Right lung (tissue), 2 donors: ENCODE measurements at regions not wholly inside any gene's neighbourhood (a gene's known extent, or its start where the extent isn't known, plus 50 kb on each side); places are given as distances from the start of the nearest gene placed in this dataset.

Source experiments
- DNase-seq, 2 donors: peaks; one replicate each; pipeline ENCODE4 v3.0.0-alpha.2; 2013

- no peak for DNase-seq
Observed at GRCh38 chr18:60663060-60663989, 290.8 kb upstream of the MC4R start.

- no peak for DNase-seq
Observed at GRCh38 chr18:60664736-60665135, 292.2 kb upstream of the MC4R start.

DNA sequence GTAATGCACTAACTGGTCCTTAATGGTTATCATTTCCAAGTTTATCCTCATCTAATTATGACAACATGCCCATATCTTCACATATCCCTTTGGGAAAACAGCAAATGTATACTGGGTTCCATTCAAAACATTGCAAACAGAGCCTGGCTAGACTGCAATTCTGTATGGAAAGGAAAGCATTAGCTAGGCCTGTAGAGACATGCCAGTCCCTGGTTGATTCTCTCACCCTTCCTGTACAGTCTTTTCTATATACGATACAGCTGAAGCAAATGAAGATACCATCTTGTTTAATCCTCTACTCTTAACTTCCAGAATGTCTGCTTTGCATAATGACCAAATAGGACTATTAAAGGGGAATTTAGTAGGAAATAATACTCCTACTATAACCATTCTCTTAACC lies 294.4 kb upstream of the MC4R start:
- DNase-seq: no peak

DNA sequence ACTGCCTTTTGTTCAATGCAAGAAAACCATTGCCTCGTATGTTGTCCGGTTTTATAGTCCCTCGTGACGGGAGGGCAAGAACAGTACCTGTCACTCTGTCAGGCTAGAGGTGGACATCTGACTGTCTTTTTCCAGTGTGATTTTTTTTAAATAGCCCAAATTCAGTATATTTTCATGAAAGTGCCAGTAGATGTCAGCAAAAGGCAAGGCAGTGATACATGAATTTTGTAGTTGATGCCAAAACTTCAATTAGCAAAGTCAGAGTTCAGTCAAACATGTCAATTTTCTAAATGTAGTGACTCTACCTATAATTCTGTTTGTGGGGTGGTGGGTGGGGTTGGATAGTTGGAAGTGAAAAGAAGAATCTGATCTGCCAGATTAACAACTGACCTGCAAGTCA lies 296.0 kb upstream of the MC4R start:
- DNase-seq: no peak

GRCh38 chr18:60669938-60670337 lies 297.4 kb upstream of the MC4R start:
- no peak for DNase-seq

- no peak for DNase-seq
Observed at GRCh38 chr18:60671021-60671420, 298.4 kb upstream of the MC4R start.

- DNase-seq: no peak
Observed at GRCh38 chr18:60675126-60675525, 302.6 kb upstream of the MC4R start.

- no peak for DNase-seq
Observed at GRCh38 chr18:60675801-60676200, 303.2 kb upstream of the MC4R start.

GRCh38 chr18:60676815-60677214 lies 304.2 kb upstream of the MC4R start:
- DNase-seq: no peak

- DNase-seq: peak in 1 of 2 donors; percentile 2
Observed at GRCh38 chr18:60684843-60685513, 312.4 kb upstream of the MC4R start.

GRCh38 chr18:60686142-60686541 lies 313.6 kb upstream of the MC4R start:
- no peak for DNase-seq

GRCh38 chr18:60691061-60691460 lies 318.5 kb upstream of the MC4R start:
- DNase-seq: no peak

DNA sequence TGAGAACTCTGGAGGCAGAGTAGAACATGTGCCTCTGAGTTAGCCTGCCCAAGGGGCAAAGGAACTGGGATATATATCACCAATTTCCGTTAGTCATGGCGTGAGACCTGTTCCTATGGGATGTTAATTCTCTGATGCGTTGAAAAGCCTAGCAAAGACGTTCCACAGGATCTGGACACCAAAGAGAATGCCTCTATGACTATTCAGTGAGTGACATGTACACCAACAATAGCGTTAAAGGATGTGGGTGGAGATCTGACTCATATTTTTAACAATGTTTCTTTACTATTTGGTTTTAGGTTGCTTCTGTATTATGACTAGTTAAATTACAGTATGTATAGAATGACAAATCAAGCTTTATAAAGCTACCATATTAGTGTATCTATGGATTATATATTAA lies 320.9 kb upstream of the MC4R start:
- no peak for DNase-seq

DNA sequence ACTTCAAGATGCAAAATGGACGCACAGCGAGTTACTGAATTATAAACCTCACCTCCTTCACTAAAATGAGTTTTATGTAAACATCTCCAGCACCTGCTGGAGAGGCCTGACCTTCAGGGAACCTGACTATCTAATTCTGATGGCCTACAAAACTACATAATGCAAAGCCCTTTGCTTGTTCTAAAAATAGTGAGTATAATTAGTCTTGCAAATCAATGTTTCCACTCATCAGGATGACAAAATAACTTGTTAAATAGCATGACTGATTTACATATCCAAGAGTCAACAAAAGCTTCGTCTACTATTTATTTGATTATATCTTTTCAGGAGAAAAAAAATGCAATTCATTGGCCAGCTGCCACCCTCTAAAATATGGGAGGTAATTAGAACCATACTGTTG lies 326.3 kb upstream of the MC4R start:
- DNase-seq: no peak

- DNase-seq: no peak
Observed at GRCh38 chr18:60722742-60723141, 350.2 kb upstream of the MC4R start.

DNA sequence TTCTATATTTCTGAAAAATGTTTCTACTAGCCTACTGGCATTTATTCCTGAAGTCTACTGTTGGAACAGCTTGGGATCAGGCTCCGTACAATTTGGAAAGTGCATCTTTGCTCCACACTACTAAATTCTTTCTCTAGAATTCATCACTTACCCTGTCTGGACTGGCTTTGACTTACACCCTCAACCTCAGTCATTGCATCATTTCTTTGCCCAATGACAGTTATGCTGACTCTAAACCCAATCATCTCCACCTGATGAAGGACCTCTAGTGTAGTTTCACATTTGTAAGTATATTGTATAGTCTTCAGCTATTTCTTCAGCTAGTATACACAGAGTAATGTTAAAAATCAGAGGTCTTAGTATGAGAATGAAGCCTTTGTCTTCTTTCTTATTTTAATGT lies 359.6 kb upstream of the MC4R start:
- no peak for DNase-seq

GRCh38 chr18:60739212-60739611 lies 366.6 kb upstream of the MC4R start:
- DNase-seq: no peak

GRCh38 chr18:60740313-60740712 lies 367.7 kb upstream of the MC4R start:
- DNase-seq: no peak

DNA sequence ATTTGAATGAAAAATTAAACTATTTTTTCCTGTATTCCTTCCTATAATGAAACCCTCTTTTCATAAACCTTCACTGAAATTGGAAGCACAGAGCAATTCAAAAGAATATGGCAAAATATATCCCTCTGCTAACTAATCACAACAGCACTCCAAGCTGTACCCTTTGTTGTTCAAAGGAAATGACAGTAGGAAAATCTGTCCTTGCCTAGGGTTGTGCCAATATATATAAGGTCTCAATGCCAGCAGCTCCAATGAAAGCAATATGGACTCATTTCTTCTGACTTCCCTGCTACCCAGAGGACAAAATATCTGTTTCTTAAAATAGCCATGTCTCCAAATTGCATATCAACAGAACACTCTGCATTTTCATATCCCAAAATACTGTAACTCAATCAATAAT lies 373.9 kb upstream of the MC4R start:
- no peak for DNase-seq

DNA sequence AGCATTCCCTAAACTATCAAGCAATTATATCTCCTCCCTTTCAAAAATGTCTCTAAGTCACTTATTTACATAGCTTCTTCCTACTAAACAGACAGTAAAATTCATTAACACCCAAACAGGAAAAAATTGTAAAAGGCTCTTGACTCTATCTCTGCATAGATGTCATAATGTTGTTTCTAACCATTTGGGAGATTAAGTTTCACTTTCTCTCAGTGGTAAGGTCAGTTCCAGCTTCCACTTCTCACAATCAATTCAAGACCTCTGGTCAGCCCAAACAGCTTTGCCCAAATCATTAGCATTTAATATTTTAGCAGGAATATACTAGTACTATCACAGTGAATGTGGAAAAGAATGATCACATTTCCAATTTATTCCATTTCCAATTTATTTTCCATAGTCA lies 374.3 kb upstream of the MC4R start:
- DNase-seq: no peak

GRCh38 chr18:60753753-60754152 lies 381.2 kb upstream of the MC4R start:
- DNase-seq: no peak

DNA sequence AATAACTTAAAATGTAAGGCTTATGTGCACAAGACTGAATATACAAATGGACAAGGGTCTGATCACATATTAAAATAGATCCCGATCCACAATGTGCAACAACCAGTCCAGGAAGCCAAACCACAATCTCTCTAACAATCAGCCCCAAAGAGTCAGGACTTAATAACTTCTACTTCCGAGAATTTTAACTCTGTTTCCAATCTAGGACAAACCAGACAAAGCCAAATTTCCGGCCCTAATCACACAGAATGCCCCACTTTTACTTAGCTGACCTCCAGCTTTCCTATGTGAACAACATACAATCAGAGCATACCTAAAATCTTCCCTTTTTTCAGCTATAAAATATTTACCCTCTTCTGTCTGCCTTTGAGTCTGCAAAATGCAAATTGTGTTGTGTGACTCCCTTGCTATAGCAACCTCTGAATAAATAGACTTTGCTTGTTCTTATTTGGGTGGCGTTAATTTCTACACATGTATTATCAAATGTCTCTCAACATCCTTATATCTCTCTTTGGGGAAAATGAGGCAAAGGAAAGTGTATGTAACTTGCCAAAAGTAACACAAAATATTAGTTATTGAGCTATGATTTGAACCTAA lies 381.9 kb upstream of the MC4R start:
- DNase-seq: no peak

- no peak for DNase-seq
Observed at GRCh38 chr18:60755134-60755533, 382.6 kb upstream of the MC4R start.
